ENCODE measurements at regions not wholly inside any gene's neighbourhood (a gene's known extent, or its start where the extent isn't known, plus 50 kb on each side); places are given as distances from the start of the nearest gene placed in this dataset.

GRCh38 chr20:12067686-12068085, 150.0 kb downstream of the BTBD3 start:
- no peaks in the 10 kb centered on the region for H3K4me1 ChIP-seq
- DNase-seq (ENCODE audit: extremely low spot score in 2 of 2): no peak
- H3K27me3 ChIP-seq: no peaks in the 10 kb centered on the region
- H3K27ac ChIP-seq: no peak overlapping the region
- intact Hi-C loops (cut with DNase I): no loop called here
- TF ChIP-seq POLR2AphosphoS5 (IDR thresholded peaks at IDR 0.05; ENCODE audit: insufficient read depth in 1 of 2, low read depth in 1 of 2) (no peak), CTCF (IDR thresholded peaks at IDR 0.05) (no peak), POLR2A (IDR thresholded peaks at IDR 0.05) (no peak)
- no peaks in the 10 kb centered on the region for H3K9me3 ChIP-seq
- H3K4me3 ChIP-seq: no peak overlapping the region
- no peaks in the 10 kb centered on the region for H3K36me3 ChIP-seq

- Histone ChIP-seq H3K36me3 (no peaks in the 10 kb centered on the region), H3K4me3 (no peak overlapping the region), H3K27me3 (no peaks in the 10 kb centered on the region), H3K4me1 (no peaks in the 10 kb centered on the region), H3K27ac (no peak overlapping the region), H3K9me3 (no peaks in the 10 kb centered on the region)
- TF ChIP-seq POLR2AphosphoS5 (IDR thresholded peaks at IDR 0.05; ENCODE audit: insufficient read depth in 1 of 2, low read depth in 1 of 2): no peak
- intact Hi-C loops (cut with DNase I): no loop called here
- no peak for DNase-seq (ENCODE audit: extremely low spot score in 2 of 2)
Observed at GRCh38 chr20:12068121-12068520, 150.4 kb downstream of the BTBD3 start.

- Histone ChIP-seq H3K27me3 (no peaks in the 10 kb centered on the region), H3K9me3 (no peaks in the 10 kb centered on the region), H3K4me3 (no peak overlapping the region), H3K27ac (no peak overlapping the region), H3K4me1 (no peaks in the 10 kb centered on the region), H3K36me3 (no peaks in the 10 kb centered on the region)
- TF ChIP-seq POLR2A (IDR thresholded peaks at IDR 0.05) (no peak), CTCF (IDR thresholded peaks at IDR 0.05) (no peak), POLR2AphosphoS5 (IDR thresholded peaks at IDR 0.05; ENCODE audit: insufficient read depth in 1 of 2, low read depth in 1 of 2) (no peak)
- intact Hi-C loops (cut with DNase I): no loop called here
- DNase-seq (ENCODE audit: extremely low spot score in 2 of 2): peak; percentile 54 to 58
Observed at GRCh38 chr20:12069181-12069580, 151.5 kb downstream of the BTBD3 start.

GRCh38 chr20:12072221-12072953, 154.7 kb downstream of the BTBD3 start:
- Histone ChIP-seq H3K4me1 (no peaks in the 10 kb centered on the region), H3K27me3 (no peaks in the 10 kb centered on the region), H3K4me3 (no peak overlapping the region), H3K9me3 (no peaks in the 10 kb centered on the region), H3K27ac (no peak overlapping the region), H3K36me3 (no peaks in the 10 kb centered on the region)
- intact Hi-C loops (cut with DNase I): no loop called here
- DNase-seq (ENCODE audit: extremely low spot score in 2 of 2): peak; percentile 46 to 47
- TF ChIP-seq POLR2AphosphoS5 (IDR thresholded peaks at IDR 0.05; ENCODE audit: insufficient read depth in 1 of 2, low read depth in 1 of 2): no peak
- TF ChIP-seq CTCF (IDR thresholded peaks at IDR 0.05): no peak
- TF ChIP-seq POLR2A (IDR thresholded peaks at IDR 0.05): no peak

- no peak for TF ChIP-seq POLR2AphosphoS5 (IDR thresholded peaks at IDR 0.05; ENCODE audit: insufficient read depth in 1 of 2, low read depth in 1 of 2)
- no peak for TF ChIP-seq CTCF (IDR thresholded peaks at IDR 0.05)
- no peak for TF ChIP-seq POLR2A (IDR thresholded peaks at IDR 0.05)
Observed at GRCh38 chr20:12072954-12073264, 155.2 kb downstream of the BTBD3 start.

More at GRCh38 chr20:12072954-12073264, 155.2 kb downstream of the BTBD3 start:
- no peak overlapping the region for H3K27ac ChIP-seq
- H3K4me3 ChIP-seq: no peak overlapping the region
- no peaks in the 10 kb centered on the region for H3K36me3 ChIP-seq
- peak in 1 of 2 donors; percentile 25 for DNase-seq (ENCODE audit: extremely low spot score in 2 of 2)
- no peaks in the 10 kb centered on the region for H3K27me3 ChIP-seq
- H3K9me3 ChIP-seq: no peaks in the 10 kb centered on the region
- intact Hi-C loops (cut with DNase I): no loop called here
- H3K4me1 ChIP-seq: no peaks in the 10 kb centered on the region

Measured in vagina (tissue), 2 donors.